ENCODE measurements at regions not wholly inside any gene's neighbourhood (a gene's known extent, or its start where the extent isn't known, plus 50 kb on each side); places are given as distances from the start of the nearest gene placed in this dataset.

DNA sequence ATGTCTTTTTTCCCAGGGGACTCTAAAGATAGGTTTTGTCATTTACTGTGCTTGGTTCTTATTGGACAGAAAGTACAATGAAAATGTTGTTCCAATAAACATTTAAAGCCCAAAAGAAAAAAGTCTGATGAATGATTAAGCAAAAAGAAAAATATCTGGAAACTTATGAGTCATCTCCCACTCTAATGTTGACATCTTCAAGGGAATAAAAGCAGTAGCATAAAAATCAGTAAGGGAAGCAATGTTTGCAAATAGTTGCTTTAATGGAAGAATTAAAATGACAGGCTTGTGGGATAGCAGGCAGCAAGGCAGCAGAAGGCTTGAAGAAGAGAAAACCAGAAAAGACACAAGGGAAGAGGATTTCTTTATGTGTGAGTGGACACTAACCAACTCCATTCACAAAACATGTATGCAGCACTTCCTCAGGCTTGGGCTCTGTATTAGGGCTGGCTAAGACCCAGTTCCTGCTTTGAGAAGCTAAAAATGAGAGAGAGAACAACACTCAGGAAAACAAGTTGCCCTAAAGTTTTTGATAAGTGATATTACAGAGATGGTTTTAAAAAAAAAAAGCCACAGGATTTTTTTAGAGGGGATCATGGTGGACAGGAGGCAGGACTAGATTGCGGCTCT is 263.2 kb upstream of the NT5E start:
- H2AFZ ChIP-seq, result peak overlapping the region; percentile 53
- H3K4me1 ChIP-seq (ENCODE audit: insufficient read depth), result peaks cover 36% of the 10 kb centered on the region
- no peak for TF ChIP-seq EZH2phosphoT487 (IDR thresholded peaks at IDR 0.05; ENCODE audit: insufficient read depth, low read depth)
- TF ChIP-seq EZH2 (IDR thresholded peaks at IDR 0.05; ENCODE audit: insufficient read depth, poor library complexity, severe bottlenecking), result no peak
- H3K79me2 ChIP-seq (ENCODE audit: insufficient read depth), result no peaks in the 10 kb centered on the region
- peak overlapping the region; percentile 88 for H3K27ac ChIP-seq
- DNase-seq, result peak; percentile 76
- peak overlapping the region; percentile 50 for H3K4me2 ChIP-seq (ENCODE audit: unreplicated experiment)
- no peaks in the 10 kb centered on the region for H3K9me3 ChIP-seq (ENCODE audit: low read depth)
- no peaks in the 10 kb centered on the region for H4K20me1 ChIP-seq (ENCODE audit: insufficient read depth)
- no peaks in the 10 kb centered on the region for H3K27me3 ChIP-seq (replicated peaks; ENCODE audit: insufficient read depth)
- no peak overlapping the region for H3K4me3 ChIP-seq
- WGBS, 2 experiments (ENCODE audit: low coverage in 1 of 2, low lambda C conversion rate in 2 of 2, missing lambda C conversion rate in 2 of 2), result 100% methylated on average over 1 of the region's 1 CpG
- in situ Hi-C loops (cut with MboI), result no loop called here
- no peaks in the 10 kb centered on the region for H3K9me2 ChIP-seq (ENCODE audit: insufficient read depth)
- H3F3A ChIP-seq (ENCODE audit: insufficient read depth), result peaks cover 21% of the 10 kb centered on the region
- no peaks in the 10 kb centered on the region for H3K36me3 ChIP-seq (ENCODE audit: low read depth)
- H3K9ac ChIP-seq, result peak overlapping the region; percentile 52

DNA sequence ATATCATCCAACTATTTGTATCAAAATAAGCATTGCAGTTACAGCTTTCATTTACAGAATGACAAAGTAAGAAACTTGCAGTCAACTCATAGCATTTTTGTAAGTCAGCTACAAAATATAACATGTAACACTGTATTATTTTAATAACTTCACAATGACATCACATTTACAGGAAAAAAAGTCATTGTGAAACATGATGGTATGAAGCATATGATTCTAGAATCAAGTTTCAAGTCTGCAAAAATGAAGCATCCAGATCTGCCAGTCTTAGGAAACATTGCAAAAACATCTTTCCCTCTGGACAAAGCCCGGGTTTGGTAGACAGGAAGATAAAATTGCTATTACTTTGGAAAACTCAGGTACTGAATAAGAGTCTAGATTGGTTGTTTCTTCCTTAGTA is 263.9 kb upstream of the NT5E start:
- WGBS, 2 experiments (ENCODE audit: low coverage in 1 of 2, low lambda C conversion rate in 2 of 2, missing lambda C conversion rate in 2 of 2), result 86 to 87% methylated on average over 1 of the region's 1 CpG
- Histone ChIP-seq H3K27ac (peak overlapping the region; percentile 88), H3F3A (ENCODE audit: insufficient read depth) (peaks cover 16% of the 10 kb centered on the region), H3K79me2 (ENCODE audit: insufficient read depth) (no peaks in the 10 kb centered on the region), H3K9ac (peak overlapping the region; percentile 52), H3K27me3 (replicated peaks; ENCODE audit: insufficient read depth) (no peaks in the 10 kb centered on the region), H3K9me2 (ENCODE audit: insufficient read depth) (no peaks in the 10 kb centered on the region), H2AFZ (peak overlapping the region; percentile 53), H3K4me1 (ENCODE audit: insufficient read depth) (peaks cover 30% of the 10 kb centered on the region), H3K36me3 (ENCODE audit: low read depth) (no peaks in the 10 kb centered on the region), H4K20me1 (ENCODE audit: insufficient read depth) (no peaks in the 10 kb centered on the region), H3K4me2 (ENCODE audit: unreplicated experiment) (peak overlapping the region; percentile 75), H3K4me3 (no peak overlapping the region), H3K9me3 (ENCODE audit: low read depth) (no peaks in the 10 kb centered on the region)
- in situ Hi-C loops (cut with MboI), result no loop called here
- peak; percentile 71 for DNase-seq
- TF ChIP-seq EZH2phosphoT487 (IDR thresholded peaks at IDR 0.05; ENCODE audit: insufficient read depth, low read depth) (no peak), EZH2 (IDR thresholded peaks at IDR 0.05; ENCODE audit: insufficient read depth, poor library complexity, severe bottlenecking) (no peak)

DNA sequence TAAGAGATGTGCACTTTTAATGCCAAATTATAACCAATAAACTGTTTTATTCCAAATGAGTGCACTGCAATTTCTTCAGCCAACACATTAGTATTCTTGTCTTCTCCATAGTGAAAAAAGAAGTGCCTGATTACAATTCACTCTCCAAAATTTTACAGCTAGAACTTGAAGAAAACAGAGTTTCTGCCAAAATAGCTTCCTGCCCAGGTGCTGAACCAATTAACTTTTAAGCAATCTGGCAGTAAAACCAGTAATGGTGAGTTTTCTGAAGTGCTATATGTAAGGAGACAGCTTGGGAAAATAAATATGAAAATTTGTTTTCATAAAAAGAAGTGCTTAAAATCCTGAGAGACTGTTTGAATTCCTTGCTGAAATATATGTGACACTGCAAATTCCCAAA is 266.0 kb upstream of the NT5E start:
- H3K9ac ChIP-seq, result no peak overlapping the region
- peaks cover 26% of the 10 kb centered on the region for H3K4me1 ChIP-seq (ENCODE audit: insufficient read depth)
- peaks cover 16% of the 10 kb centered on the region for H3F3A ChIP-seq (ENCODE audit: insufficient read depth)
- no peaks in the 10 kb centered on the region for H3K9me3 ChIP-seq (ENCODE audit: low read depth)
- H3K79me2 ChIP-seq (ENCODE audit: insufficient read depth), result no peaks in the 10 kb centered on the region
- DNase-seq, result no peak
- H3K4me3 ChIP-seq, result no peak overlapping the region
- H2AFZ ChIP-seq, result no peak overlapping the region
- TF ChIP-seq EZH2 (IDR thresholded peaks at IDR 0.05; ENCODE audit: insufficient read depth, poor library complexity, severe bottlenecking), result no peak
- TF ChIP-seq EZH2phosphoT487 (IDR thresholded peaks at IDR 0.05; ENCODE audit: insufficient read depth, low read depth), result no peak
- H3K27me3 ChIP-seq (replicated peaks; ENCODE audit: insufficient read depth), result no peaks in the 10 kb centered on the region
- no peak overlapping the region for H3K27ac ChIP-seq
- no peak overlapping the region for H3K4me2 ChIP-seq (ENCODE audit: unreplicated experiment)
- H3K9me2 ChIP-seq (ENCODE audit: insufficient read depth), result no peaks in the 10 kb centered on the region
- no peaks in the 10 kb centered on the region for H3K36me3 ChIP-seq (ENCODE audit: low read depth)
- no peaks in the 10 kb centered on the region for H4K20me1 ChIP-seq (ENCODE audit: insufficient read depth)
- in situ Hi-C loops (cut with MboI), result no loop called here

DNA sequence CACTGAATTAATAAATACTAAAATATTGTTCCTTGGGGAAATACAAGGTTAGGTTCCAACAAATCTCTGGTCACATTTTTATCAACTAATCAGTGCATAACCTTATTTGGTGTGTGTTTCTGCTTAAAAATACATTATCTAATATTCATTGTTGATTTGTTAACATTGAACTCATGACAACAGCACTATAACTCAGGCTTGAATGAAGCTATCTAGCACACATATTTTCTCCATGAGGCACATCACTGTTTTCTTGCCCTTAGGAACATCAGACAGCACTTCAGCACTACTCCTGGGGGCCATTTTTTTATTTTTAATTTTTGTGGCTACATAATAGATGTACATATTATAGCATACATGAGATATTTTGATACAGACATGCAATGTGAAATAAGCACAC is 277.2 kb upstream of the NT5E start:
- no peak overlapping the region for H3K27ac ChIP-seq
- H3K4me2 ChIP-seq (ENCODE audit: unreplicated experiment), result no peak overlapping the region
- H3F3A ChIP-seq (ENCODE audit: insufficient read depth), result no peaks in the 10 kb centered on the region
- no peak overlapping the region for H3K4me3 ChIP-seq
- H3K4me1 ChIP-seq (ENCODE audit: insufficient read depth), result no peaks in the 10 kb centered on the region
- no peak overlapping the region for H2AFZ ChIP-seq
- H4K20me1 ChIP-seq (ENCODE audit: insufficient read depth), result no peaks in the 10 kb centered on the region
- in situ Hi-C loops (cut with MboI), result no loop called here
- no peaks in the 10 kb centered on the region for H3K9me2 ChIP-seq (ENCODE audit: insufficient read depth)
- H3K9ac ChIP-seq, result no peak overlapping the region
- no peaks in the 10 kb centered on the region for H3K36me3 ChIP-seq (ENCODE audit: low read depth)
- no peak for TF ChIP-seq EZH2phosphoT487 (IDR thresholded peaks at IDR 0.05; ENCODE audit: insufficient read depth, low read depth)
- H3K27me3 ChIP-seq (replicated peaks; ENCODE audit: insufficient read depth), result no peaks in the 10 kb centered on the region; the same call in 1 of the 2 replicates
- no peak for DNase-seq
- H3K9me3 ChIP-seq (ENCODE audit: low read depth), result no peaks in the 10 kb centered on the region
- H3K79me2 ChIP-seq (ENCODE audit: insufficient read depth), result no peaks in the 10 kb centered on the region

DNA sequence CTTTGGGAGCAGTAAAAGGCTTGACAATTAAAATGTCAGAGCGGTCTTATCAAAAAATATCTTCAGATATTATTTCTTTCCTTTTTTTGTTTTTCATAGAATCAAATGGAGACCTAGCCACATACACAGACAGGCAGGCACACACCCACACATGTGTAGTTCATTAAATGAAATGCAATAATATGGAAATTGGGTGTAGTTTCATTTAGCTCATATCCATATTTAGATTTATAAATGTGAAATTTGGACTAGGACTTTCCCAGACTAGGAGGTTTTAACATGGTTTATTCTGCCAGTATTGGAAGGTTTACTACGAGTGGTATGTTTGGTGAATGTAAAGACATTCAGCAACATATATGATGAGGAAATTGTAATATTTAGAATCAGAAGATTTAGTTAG is 277.7 kb upstream of the NT5E start:
- no peaks in the 10 kb centered on the region for H3K4me1 ChIP-seq (ENCODE audit: insufficient read depth)
- no peak for TF ChIP-seq EZH2phosphoT487 (IDR thresholded peaks at IDR 0.05; ENCODE audit: insufficient read depth, low read depth)
- TF ChIP-seq EZH2 (IDR thresholded peaks at IDR 0.05; ENCODE audit: insufficient read depth, poor library complexity, severe bottlenecking), result no peak

More for the DNA sequence above, 277.7 kb upstream of the NT5E start:
- no peaks in the 10 kb centered on the region for H3K79me2 ChIP-seq (ENCODE audit: insufficient read depth)
- no peaks in the 10 kb centered on the region for H3K9me3 ChIP-seq (ENCODE audit: low read depth)
- H3K9me2 ChIP-seq (ENCODE audit: insufficient read depth), result no peaks in the 10 kb centered on the region
- DNase-seq, result no peak
- no peak overlapping the region for H2AFZ ChIP-seq
- no peak overlapping the region for H3K4me3 ChIP-seq
- no peak overlapping the region for H3K4me2 ChIP-seq (ENCODE audit: unreplicated experiment)
- no peak overlapping the region for H3K9ac ChIP-seq
- no peaks in the 10 kb centered on the region for H4K20me1 ChIP-seq (ENCODE audit: insufficient read depth)
- WGBS, 2 experiments (ENCODE audit: low coverage in 1 of 2, low lambda C conversion rate in 2 of 2, missing lambda C conversion rate in 2 of 2), result 41 to 46% methylated on average over 2 of the region's 2 CpGs
- H3K27ac ChIP-seq, result no peak overlapping the region
- no peaks in the 10 kb centered on the region for H3K36me3 ChIP-seq (ENCODE audit: low read depth)
- no peaks in the 10 kb centered on the region; the same call in 1 of the 2 replicates for H3K27me3 ChIP-seq (replicated peaks; ENCODE audit: insufficient read depth)
- in situ Hi-C loops (cut with MboI), result no loop called here
- H3F3A ChIP-seq (ENCODE audit: insufficient read depth), result no peaks in the 10 kb centered on the region
